SH-SY5Y (cell line): ENCODE measurements at regions not wholly inside any gene's neighbourhood (a gene's known extent, or its start where the extent isn't known, plus 50 kb on each side); places are given as distances from the start of the nearest gene placed in this dataset.

ENCODE experiments used
- GATA2 ChIP-seq: IDR thresholded peaks from 2 replicates; pipeline ENCODE4 v1.6.1; 2011; ENCODE audit warnings: mild to moderate bottlenecking, low read depth, low read length
- GATA3 ChIP-seq: IDR thresholded peaks from 2 replicates; pipeline ENCODE4 v1.6.1; 2011; ENCODE audit warnings: low read depth, mild to moderate bottlenecking, low read length, moderate library complexity

GRCh38 chr7:88357294-88357693 lies 50.6 kb upstream of the STEAP4 start:
- TF ChIP-seq GATA2 (no peak), GATA3 (no peak)
